ENCODE measurements at regions not wholly inside any gene's neighbourhood (a gene's known extent, or its start where the extent isn't known, plus 50 kb on each side); places are given as distances from the start of the nearest gene placed in this dataset.

GRCh38 chrX:95539041-95539440, 1145.6 kb upstream of the DIAPH2 start (continued):
- TF ChIP-seq TBP (IDR thresholded peaks at IDR 0.05; ENCODE audit: low read depth, low read length) (no peak), GTF2F1 (IDR thresholded peaks at IDR 0.05; ENCODE audit: borderline replicate concordance, low read depth, low read length) (no peak), CHD7 (IDR thresholded peaks at IDR 0.05; ENCODE audit: insufficient replicate concordance, low read length) (no peak), PHF8 (conservative IDR thresholded peaks at IDR 0.05; ENCODE audit: low read depth, low read length) (no peak), KDM4A (IDR thresholded peaks at IDR 0.05; ENCODE audit: low read depth, low read length, severe bottlenecking) (no peak)

Data from H1 (cell line).